Nephron (organoid): ENCODE measurements at regions not wholly inside any gene's neighbourhood (a gene's known extent, or its start where the extent isn't known, plus 50 kb on each side); places are given as distances from the start of the nearest gene placed in this dataset.
"Not testable (repeated sequence)": the region's sequence is repeated elsewhere in the genome, so short reads cannot be mapped to it uniquely, and the experiment has no call there.

Experiments used
- H3K27ac Mint-ChIP-seq, 3 experiments: 2 replicates each; pipeline ENCODE4 v1.8.0; 2020; ENCODE audit warnings: mixed read lengths in 3 of 3, mild to moderate bottlenecking in 2 of 3, moderate library complexity in 1 of 3
- H3K27me3 Mint-ChIP-seq: 2 replicates; pipeline ENCODE4 v1.8.0; 2021; ENCODE audit warnings: low read depth, mild to moderate bottlenecking, moderate library complexity, mixed read lengths
- H3K36me3 Mint-ChIP-seq: 2 replicates; pipeline ENCODE4 v1.8.0; 2020; ENCODE audit warnings: low read depth, mixed read lengths
- H3K4me1 Mint-ChIP-seq: 2 replicates; pipeline ENCODE4 v1.8.0; 2020; ENCODE audit warnings: mixed read lengths
- H3K4me3 Mint-ChIP-seq, 3 experiments: 2 replicates each; pipeline ENCODE4 v1.8.0; 2020; ENCODE audit warnings: mild to moderate bottlenecking in 3 of 3, mixed read lengths in 3 of 3, moderate library complexity in 2 of 3
- H3K9me3 Mint-ChIP-seq: 2 replicates; pipeline ENCODE4 v1.8.0; 2020; ENCODE audit warnings: mixed read lengths
- CTCF ChIP-seq, 3 experiments: fragments of 200-600 bp; sonication (generic); IDR thresholded peaks; one replicate each; pipeline ENCODE4 v1.5.0; 2021; ENCODE audit warnings: antibody characterized with exemption in 3 of 3; ENCODE audit not compliant: unreplicated experiment in 3 of 3

- Mint-ChIP-seq H3K27ac (no peak overlapping the region), H3K27me3 (peaks cover 4% of the 10 kb centered on the region), H3K36me3 (no peaks in the 10 kb centered on the region), H3K4me1 (peaks cover 25% of the 10 kb centered on the region), H3K9me3 (no peaks in the 10 kb centered on the region), H3K4me3 (no peak overlapping the region)
- no peak for TF ChIP-seq CTCF (IDR thresholded peaks at IDR 0.05; ENCODE audit: unreplicated experiment in 3 of 3)
Measured at GRCh38 chr12:67545298-67545697, 103.2 kb upstream of the DYRK2 start.

- peak overlapping the region; percentile 7 to 37 (median 16) for H3K27ac Mint-ChIP-seq
Measured at GRCh38 chr12:67546746-67547145, 101.8 kb upstream of the DYRK2 start.

GRCh38 chr12:67555075-67555717 is 93.3 kb upstream of the DYRK2 start:
- peaks cover 21% of the 10 kb centered on the region for H3K9me3 Mint-ChIP-seq
- H3K27ac Mint-ChIP-seq, H3K27me3 Mint-ChIP-seq, H3K4me1 Mint-ChIP-seq, H3K36me3 Mint-ChIP-seq, H3K4me3 Mint-ChIP-seq: not testable (repeated sequence)

More at GRCh38 chr12:67546746-67547145, 101.8 kb upstream of the DYRK2 start:
- Mint-ChIP-seq H3K9me3 (peaks cover 10% of the 10 kb centered on the region), H3K36me3 (no peaks in the 10 kb centered on the region), H3K4me3 (no peak overlapping the region), H3K4me1 (peaks cover 11% of the 10 kb centered on the region), H3K27me3 (peaks cover 4% of the 10 kb centered on the region)
- TF ChIP-seq CTCF (IDR thresholded peaks at IDR 0.05; ENCODE audit: unreplicated experiment in 3 of 3), result no peak

- Mint-ChIP-seq H3K36me3 (no peaks in the 10 kb centered on the region), H3K27ac (no peak overlapping the region), H3K4me1 (no peaks in the 10 kb centered on the region), H3K9me3 (peaks cover 21% of the 10 kb centered on the region), H3K4me3 (no peak overlapping the region), H3K27me3 (no peaks in the 10 kb centered on the region)
- no peak for TF ChIP-seq CTCF (IDR thresholded peaks at IDR 0.05; ENCODE audit: unreplicated experiment in 3 of 3)
Measured at GRCh38 chr12:67558775-67559174, 89.8 kb upstream of the DYRK2 start.

- Mint-ChIP-seq H3K9me3 (peaks cover 21% of the 10 kb centered on the region), H3K36me3 (no peaks in the 10 kb centered on the region), H3K4me1 (no peaks in the 10 kb centered on the region), H3K27me3 (no peaks in the 10 kb centered on the region), H3K27ac (no peak overlapping the region), H3K4me3 (no peak overlapping the region)
- TF ChIP-seq CTCF (IDR thresholded peaks at IDR 0.05; ENCODE audit: unreplicated experiment in 3 of 3), result no peak
Measured at GRCh38 chr12:67559751-67560150, 88.8 kb upstream of the DYRK2 start.

- no peak for TF ChIP-seq CTCF (IDR thresholded peaks at IDR 0.05; ENCODE audit: unreplicated experiment in 3 of 3)
- Mint-ChIP-seq H3K27ac (no peak overlapping the region), H3K27me3 (no peaks in the 10 kb centered on the region), H3K4me1 (no peaks in the 10 kb centered on the region), H3K4me3 (no peak overlapping the region), H3K9me3 (peaks cover 30% of the 10 kb centered on the region), H3K36me3 (no peaks in the 10 kb centered on the region)
Measured at GRCh38 chr12:67562513-67563287, 85.8 kb upstream of the DYRK2 start.
